ENCODE measurements at regions not wholly inside any gene's neighbourhood (a gene's known extent, or its start where the extent isn't known, plus 50 kb on each side); places are given as distances from the start of the nearest gene placed in this dataset.

- DNase-seq (ENCODE audit: low spot score): peak; percentile 14
Observed at GRCh38 chr10:78529262-78529661, 495.6 kb downstream of the RPS24 start.

GRCh38 chr10:78531088-78531487 is 497.4 kb downstream of the RPS24 start:
- peak; percentile 26 for DNase-seq (ENCODE audit: low spot score)

GRCh38 chr10:78532480-78533042 is 498.9 kb downstream of the RPS24 start:
- DNase-seq (ENCODE audit: low spot score): peak; percentile 55

GRCh38 chr10:78533098-78533497 is 499.4 kb downstream of the RPS24 start:
- peak; percentile 79 for DNase-seq (ENCODE audit: low spot score)

- peak; percentile 79 for DNase-seq (ENCODE audit: low spot score)
Observed at GRCh38 chr10:78533776-78534175, 500.1 kb downstream of the RPS24 start.

- DNase-seq (ENCODE audit: low spot score): no peak
Observed at GRCh38 chr10:78535716-78536218, 502.1 kb downstream of the RPS24 start.

- peak; percentile 60 for DNase-seq (ENCODE audit: low spot score)
Observed at GRCh38 chr10:78537018-78537417, 503.4 kb downstream of the RPS24 start.

- DNase-seq (ENCODE audit: low spot score): no peak
Observed at GRCh38 chr10:78539247-78539766, 505.6 kb downstream of the RPS24 start.

GRCh38 chr10:78540355-78541076 is 506.9 kb downstream of the RPS24 start:
- no peak for DNase-seq (ENCODE audit: low spot score)

- peak; percentile 74 for DNase-seq (ENCODE audit: low spot score)
Observed at GRCh38 chr10:78541481-78542140, 507.9 kb downstream of the RPS24 start.

- no peak for DNase-seq (ENCODE audit: low spot score)
Observed at GRCh38 chr10:78542141-78542489, 508.5 kb downstream of the RPS24 start.

GRCh38 chr10:78542521-78542920 is 508.9 kb downstream of the RPS24 start:
- DNase-seq (ENCODE audit: low spot score): no peak

- DNase-seq (ENCODE audit: low spot score): peak; percentile 60
Observed at GRCh38 chr10:78543031-78543748, 509.5 kb downstream of the RPS24 start.

- peak; percentile 89 for DNase-seq (ENCODE audit: low spot score)
Observed at GRCh38 chr10:78543749-78544362, 510.2 kb downstream of the RPS24 start.

GRCh38 chr10:78544423-78545090 is 510.9 kb downstream of the RPS24 start:
- DNase-seq (ENCODE audit: low spot score): no peak

GRCh38 chr10:78545756-78546155 is 512.1 kb downstream of the RPS24 start:
- DNase-seq (ENCODE audit: low spot score): no peak

- DNase-seq (ENCODE audit: low spot score): no peak
Observed at GRCh38 chr10:78547397-78547796, 513.7 kb downstream of the RPS24 start.

- no peak for DNase-seq (ENCODE audit: low spot score)
Observed at GRCh38 chr10:78547905-78548304, 514.2 kb downstream of the RPS24 start.

GRCh38 chr10:78548369-78548768 is 514.7 kb downstream of the RPS24 start:
- no peak for DNase-seq (ENCODE audit: low spot score)

GRCh38 chr10:78549140-78549935 is 515.7 kb downstream of the RPS24 start:
- no peak for DNase-seq (ENCODE audit: low spot score)
